ENCODE measurements at regions not wholly inside any gene's neighbourhood (a gene's known extent, or its start where the extent isn't known, plus 50 kb on each side); places are given as distances from the start of the nearest gene placed in this dataset.

DNA sequence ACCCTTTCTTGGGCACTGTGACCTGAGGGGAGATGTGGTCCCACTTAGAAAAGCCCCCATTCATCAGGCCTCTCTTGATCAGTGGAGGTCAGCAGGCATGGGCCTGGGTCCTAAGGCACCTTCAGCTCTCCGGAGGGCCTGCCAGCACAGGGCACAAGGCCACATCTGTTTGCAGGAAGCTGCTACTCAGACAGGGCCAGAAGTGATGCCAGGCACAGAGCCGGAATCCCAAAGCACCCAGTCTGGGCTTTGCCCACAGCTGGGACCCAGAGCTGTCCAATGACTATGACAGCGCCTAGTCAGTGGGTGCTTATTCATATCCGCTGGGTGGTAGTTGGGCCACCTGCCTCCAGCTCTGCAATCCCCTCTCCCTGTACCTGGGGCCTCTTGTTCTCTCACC lies 63.2 kb upstream of the ELN start:
- no peak overlapping the region for H3K27ac ChIP-seq
- H3K4me1 ChIP-seq = no peaks in the 10 kb centered on the region
- no peaks in the 10 kb centered on the region for H3K27me3 ChIP-seq
- no peak overlapping the region for H3K4me3 ChIP-seq
- no peak for DNase-seq (ENCODE audit: extremely low spot score in 2 of 2)
- H3K9me3 ChIP-seq = peaks cover 5% of the 10 kb centered on the region
- intact Hi-C loops (cut with DNase I) = no loop called here
- no peaks in the 10 kb centered on the region for H3K36me3 ChIP-seq
- TF ChIP-seq POLR2AphosphoS5 (IDR thresholded peaks at IDR 0.05; ENCODE audit: insufficient read depth in 1 of 2, low read depth in 1 of 2) = no peak
- TF ChIP-seq POLR2A (IDR thresholded peaks at IDR 0.05) = no peak
- TF ChIP-seq, protein P1, sequence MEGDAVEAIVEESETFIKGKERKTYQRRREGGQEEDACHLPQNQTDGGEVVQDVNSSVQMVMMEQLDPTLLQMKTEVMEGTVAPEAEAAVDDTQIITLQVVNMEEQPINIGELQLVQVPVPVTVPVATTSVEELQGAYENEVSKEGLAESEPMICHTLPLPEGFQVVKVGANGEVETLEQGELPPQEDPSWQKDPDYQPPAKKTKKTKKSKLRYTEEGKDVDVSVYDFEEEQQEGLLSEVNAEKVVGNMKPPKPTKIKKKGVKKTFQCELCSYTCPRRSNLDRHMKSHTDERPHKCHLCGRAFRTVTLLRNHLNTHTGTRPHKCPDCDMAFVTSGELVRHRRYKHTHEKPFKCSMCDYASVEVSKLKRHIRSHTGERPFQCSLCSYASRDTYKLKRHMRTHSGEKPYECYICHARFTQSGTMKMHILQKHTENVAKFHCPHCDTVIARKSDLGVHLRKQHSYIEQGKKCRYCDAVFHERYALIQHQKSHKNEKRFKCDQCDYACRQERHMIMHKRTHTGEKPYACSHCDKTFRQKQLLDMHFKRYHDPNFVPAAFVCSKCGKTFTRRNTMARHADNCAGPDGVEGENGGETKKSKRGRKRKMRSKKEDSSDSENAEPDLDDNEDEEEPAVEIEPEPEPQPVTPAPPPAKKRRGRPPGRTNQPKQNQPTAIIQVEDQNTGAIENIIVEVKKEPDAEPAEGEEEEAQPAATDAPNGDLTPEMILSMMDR (IDR thresholded peaks at IDR 0.05) = no peak

DNA sequence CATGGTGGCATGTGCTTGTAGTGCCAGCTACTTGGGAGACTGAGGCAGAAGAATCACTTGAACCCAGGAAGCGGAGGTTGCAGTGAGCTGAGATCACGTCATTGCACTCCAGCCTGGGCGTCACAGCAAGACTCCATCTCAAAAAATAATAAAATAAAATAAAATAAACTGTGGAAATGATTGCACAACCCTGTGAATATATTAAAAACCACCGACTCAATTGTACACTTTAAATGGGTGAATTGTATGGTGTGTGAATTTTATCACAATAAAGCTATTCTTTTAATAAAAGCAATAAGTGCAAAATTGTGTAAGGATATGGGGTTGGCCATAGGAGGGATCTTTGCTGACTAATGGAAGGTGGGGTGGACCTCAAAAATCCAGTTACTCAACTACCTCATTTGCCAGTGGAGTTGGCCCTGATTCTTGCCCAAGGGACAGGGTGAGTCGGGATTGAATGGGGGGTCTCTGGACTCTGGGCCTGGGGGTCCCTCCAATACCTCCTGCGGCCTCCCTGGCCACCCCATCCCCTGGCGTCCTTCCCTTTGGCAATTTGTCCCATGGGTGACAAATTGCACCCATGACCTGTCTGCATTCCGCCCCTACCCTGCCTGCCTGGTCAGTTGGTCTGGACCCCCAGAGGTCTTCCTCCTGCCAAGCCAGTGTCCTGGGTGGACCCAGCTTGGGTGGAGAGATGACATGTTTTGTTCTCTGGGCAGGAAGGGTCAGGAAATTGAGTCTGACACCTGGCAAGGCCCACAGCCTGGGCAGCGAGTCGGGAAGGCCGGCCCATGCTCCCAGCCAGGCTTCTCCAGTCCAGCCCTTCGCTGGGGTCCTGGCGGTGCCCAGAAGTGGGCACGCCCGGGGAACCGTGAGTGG lies 61.7 kb upstream of the ELN start:
- Histone ChIP-seq H3K36me3 (no peaks in the 10 kb centered on the region), H3K4me1 (no peaks in the 10 kb centered on the region), H3K27me3 (no peaks in the 10 kb centered on the region), H3K4me3 (no peak overlapping the region), H3K27ac (no peak overlapping the region), H3K9me3 (peaks cover 5% of the 10 kb centered on the region)
- no peak for DNase-seq (ENCODE audit: extremely low spot score in 2 of 2)
- no peak for TF ChIP-seq POLR2A (IDR thresholded peaks at IDR 0.05)
- TF ChIP-seq, protein P1 (IDR thresholded peaks at IDR 0.05) = no peak
- no peak for TF ChIP-seq POLR2AphosphoS5 (IDR thresholded peaks at IDR 0.05; ENCODE audit: insufficient read depth in 1 of 2, low read depth in 1 of 2)
- intact Hi-C loops (cut with DNase I) = no loop called here

DNA sequence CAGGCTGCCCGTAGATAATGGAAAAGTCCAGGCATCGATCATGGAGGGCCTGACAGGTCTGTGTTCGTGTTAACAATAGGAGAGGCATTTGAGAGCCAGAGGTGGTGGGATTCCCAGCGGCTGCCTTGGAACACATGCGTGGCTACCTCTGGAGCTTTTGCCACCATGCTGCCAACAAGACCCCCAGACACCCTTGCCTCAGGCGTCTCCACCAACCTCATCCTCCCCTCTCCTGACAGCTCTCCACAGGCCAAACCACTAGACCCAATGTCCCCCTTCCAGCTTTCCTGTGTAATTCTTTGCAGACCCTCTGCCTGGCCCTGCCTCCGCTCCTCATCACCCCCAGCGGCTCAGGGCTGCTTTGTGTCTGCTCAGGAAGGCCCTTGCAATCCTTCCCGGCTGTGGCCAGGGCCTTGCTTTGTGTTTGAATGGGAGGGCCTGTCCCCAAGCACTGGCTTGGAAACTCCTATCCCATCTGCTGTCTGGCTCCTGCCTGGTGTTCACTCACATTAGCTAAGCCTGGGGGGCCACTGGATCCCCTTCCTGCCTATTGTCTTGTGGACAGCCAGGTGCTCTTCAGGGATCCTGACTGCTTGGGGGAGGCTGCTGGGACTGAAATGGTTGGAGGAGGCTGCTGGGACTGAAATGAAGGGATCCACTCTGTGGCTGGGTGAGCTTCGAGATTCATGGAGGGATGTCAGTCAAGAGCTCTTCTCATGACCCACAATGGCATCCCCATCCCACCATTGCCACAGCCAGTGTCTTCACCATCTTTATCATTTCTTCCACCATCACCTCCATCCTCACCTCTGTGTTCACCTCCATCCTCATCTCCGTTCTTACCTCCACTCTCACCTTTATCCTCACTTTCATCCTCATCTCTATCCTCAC lies 60.8 kb upstream of the ELN start:
- H3K9me3 ChIP-seq = peaks cover 5% of the 10 kb centered on the region
- no peaks in the 10 kb centered on the region for H3K27me3 ChIP-seq
- no peaks in the 10 kb centered on the region for H3K4me1 ChIP-seq
- TF ChIP-seq POLR2AphosphoS5 (IDR thresholded peaks at IDR 0.05; ENCODE audit: insufficient read depth in 1 of 2, low read depth in 1 of 2) = no peak
- TF ChIP-seq, protein P1 (IDR thresholded peaks at IDR 0.05) = no peak
- no peak for TF ChIP-seq POLR2A (IDR thresholded peaks at IDR 0.05)
- no peak for DNase-seq (ENCODE audit: extremely low spot score in 2 of 2)
- H3K27ac ChIP-seq = no peak overlapping the region
- no peak overlapping the region for H3K4me3 ChIP-seq
- intact Hi-C loops (cut with DNase I) = no loop called here
- H3K36me3 ChIP-seq = no peaks in the 10 kb centered on the region

DNA sequence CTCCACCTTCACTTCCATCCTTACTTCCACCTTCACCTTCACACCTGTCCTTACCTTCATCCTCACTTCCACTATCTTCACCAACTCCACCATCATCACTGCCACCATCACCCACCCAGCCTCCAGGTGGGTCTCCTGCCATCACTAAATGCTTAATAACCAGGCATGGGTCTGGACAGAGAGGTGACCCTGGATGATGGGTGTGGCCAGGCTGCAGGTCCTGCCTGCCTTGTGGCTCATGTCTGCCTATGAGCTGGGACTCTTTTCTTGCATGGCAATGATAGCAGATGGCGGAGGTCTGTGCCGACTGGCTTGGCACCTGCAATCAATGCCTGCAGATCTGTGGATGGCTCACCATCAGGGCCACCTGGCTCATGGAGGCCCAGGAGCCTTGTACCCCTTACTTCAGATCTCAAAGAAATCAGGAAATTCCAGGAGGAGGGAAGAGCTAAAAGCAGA lies 60.1 kb upstream of the ELN start:
- no peak for DNase-seq (ENCODE audit: extremely low spot score in 2 of 2)
- H3K9me3 ChIP-seq = peaks cover 4% of the 10 kb centered on the region
- H3K27ac ChIP-seq = no peak overlapping the region
- intact Hi-C loops (cut with DNase I) = no loop called here
- H3K4me1 ChIP-seq = no peaks in the 10 kb centered on the region
- H3K27me3 ChIP-seq = no peaks in the 10 kb centered on the region
- no peak overlapping the region for H3K4me3 ChIP-seq
- H3K36me3 ChIP-seq = no peaks in the 10 kb centered on the region
- TF ChIP-seq POLR2A (IDR thresholded peaks at IDR 0.05) = no peak

DNA sequence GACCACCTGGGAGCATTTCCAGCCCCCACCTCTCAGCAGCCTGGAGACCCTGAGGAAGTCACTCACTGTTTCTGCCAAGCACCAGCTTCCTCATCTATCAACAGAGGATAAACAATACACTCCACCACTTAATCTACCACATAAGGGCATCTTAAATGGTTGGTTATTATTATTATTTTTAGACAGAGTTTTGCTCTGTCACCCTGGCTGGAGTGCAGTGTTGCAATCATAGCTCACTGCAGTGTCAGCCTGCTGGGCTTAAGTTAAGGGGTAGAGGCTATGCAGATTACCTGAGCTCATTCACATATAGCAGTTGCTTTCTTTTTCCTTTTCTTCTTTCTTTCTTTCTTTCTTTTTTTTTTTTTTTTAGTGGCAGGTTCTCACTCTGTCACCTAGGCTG lies 59.5 kb upstream of the ELN start:
- Histone ChIP-seq H3K4me1 (peaks cover 4% of the 10 kb centered on the region), H3K27me3 (no peaks in the 10 kb centered on the region), H3K9me3 (no peaks in the 10 kb centered on the region), H3K36me3 (no peaks in the 10 kb centered on the region), H3K4me3 (no peak overlapping the region), H3K27ac (no peak overlapping the region)
- TF ChIP-seq POLR2A (IDR thresholded peaks at IDR 0.05) = no peak
- TF ChIP-seq, protein P1 (IDR thresholded peaks at IDR 0.05) = no peak
- TF ChIP-seq POLR2AphosphoS5 (IDR thresholded peaks at IDR 0.05; ENCODE audit: insufficient read depth in 1 of 2, low read depth in 1 of 2) = no peak
- intact Hi-C loops (cut with DNase I) = no loop called here
- no peak for DNase-seq (ENCODE audit: extremely low spot score in 2 of 2)

Data from vagina (tissue), 2 donors.